Peyer's patch (tissue), 4 donors: ENCODE measurements at regions not wholly inside any gene's neighbourhood (a gene's known extent, or its start where the extent isn't known, plus 50 kb on each side); places are given as distances from the start of the nearest gene placed in this dataset.

ENCODE experiments used
- DNase-seq, 3 donors: peaks; one replicate each; pipeline ENCODE4 v3.0.0-alpha.2; 2017 to 2019
- H3K27ac ChIP-seq, 4 donors: fragments of 200-600 bp; sonication (generic); one replicate each; pipeline ENCODE4 v1.5.1; 2016 to 2019
- H3K27me3 ChIP-seq, 2 donors: fragments of 200-600 bp; sonication (generic); one replicate each; pipeline ENCODE4 v1.5.1; 2019
- H3K36me3 ChIP-seq, 3 donors: fragments of 200-600 bp; sonication (generic); one replicate each; pipeline ENCODE4 v1.5.1; 2016 to 2019
- H3K4me1 ChIP-seq, 4 donors: fragments of 200-600 bp; sonication (generic); one replicate each; pipeline ENCODE4 v1.5.1; 2016 to 2019
- H3K4me3 ChIP-seq, 4 donors: fragments of 200-600 bp; sonication (generic); 1 replicate in 3 of 4; 2 replicates in 1 of 4; pipeline ENCODE4 v1.5.1; 2016 to 2019; ENCODE audit warnings: mild to moderate bottlenecking in 1 of 4
- H3K9me3 ChIP-seq, 4 donors: fragments of 200-600 bp; sonication (generic); one replicate each; pipeline ENCODE4 v1.5.1; 2016 to 2019; ENCODE audit warnings: mild to moderate bottlenecking in 1 of 4
- CTCF ChIP-seq, 6 experiments: fragments of 450-650 bp in 4 of 6; fragments of 200-600 bp in 2 of 6; sonication (generic) in 1 of 6; IDR thresholded peaks; one replicate each; pipeline ENCODE4 v1.5.1; 2017 to 2019; ENCODE audit warnings: antibody characterized with exemption in 6 of 6, mild to moderate bottlenecking in 3 of 6, moderate library complexity in 1 of 6
- POLR2A ChIP-seq, 2 donors: fragments of 450-650 bp; IDR thresholded peaks; one replicate each; pipeline ENCODE4 v1.5.1; 2017; ENCODE audit warnings: antibody characterized with exemption in 2 of 2, mild to moderate bottlenecking in 2 of 2, moderate library complexity in 2 of 2

DNA sequence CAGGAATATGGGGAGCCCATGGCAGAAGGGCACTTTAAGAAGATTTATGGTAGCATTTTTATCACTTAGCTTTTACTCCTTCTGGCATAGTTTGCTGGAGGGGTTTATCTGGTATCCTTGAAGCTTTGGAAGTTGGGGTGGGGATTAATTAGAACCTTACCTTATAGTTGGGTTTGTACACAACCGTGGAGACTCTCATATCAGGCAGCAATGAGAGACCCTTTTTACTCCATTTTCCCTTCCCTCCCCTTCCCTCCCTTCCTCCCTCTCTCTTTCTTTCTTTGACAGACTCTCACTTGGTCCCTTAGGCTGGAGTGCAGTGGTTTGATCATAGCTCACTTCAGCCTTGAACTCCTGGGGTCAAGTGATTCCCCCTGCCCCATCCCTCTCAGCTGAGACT, 465.8 kb upstream of the PODXL start:
- no peak for DNase-seq
- TF ChIP-seq CTCF (IDR thresholded peaks at IDR 0.05) (no peak), POLR2A (IDR thresholded peaks at IDR 0.05) (no peak)
- Histone ChIP-seq H3K9me3 (no peaks in the 10 kb centered on the region), H3K36me3 (no peaks in the 10 kb centered on the region), H3K27me3 (no peaks in the 10 kb centered on the region), H3K4me1 (no peaks in the 10 kb centered on the region), H3K27ac (no peak overlapping the region), H3K4me3 (no peak overlapping the region)

- Histone ChIP-seq H3K4me3 (no peak overlapping the region), H3K27me3 (no peaks in the 10 kb centered on the region), H3K36me3 (no peaks in the 10 kb centered on the region), H3K4me1 (no peaks in the 10 kb centered on the region), H3K9me3 (no peaks in the 10 kb centered on the region), H3K27ac (no peak overlapping the region)
- DNase-seq: no peak
- TF ChIP-seq POLR2A (IDR thresholded peaks at IDR 0.05) (no peak), CTCF (IDR thresholded peaks at IDR 0.05) (no peak)
Observed at GRCh38 chr7:132019703-132020102, 463.3 kb upstream of the PODXL start.

DNA sequence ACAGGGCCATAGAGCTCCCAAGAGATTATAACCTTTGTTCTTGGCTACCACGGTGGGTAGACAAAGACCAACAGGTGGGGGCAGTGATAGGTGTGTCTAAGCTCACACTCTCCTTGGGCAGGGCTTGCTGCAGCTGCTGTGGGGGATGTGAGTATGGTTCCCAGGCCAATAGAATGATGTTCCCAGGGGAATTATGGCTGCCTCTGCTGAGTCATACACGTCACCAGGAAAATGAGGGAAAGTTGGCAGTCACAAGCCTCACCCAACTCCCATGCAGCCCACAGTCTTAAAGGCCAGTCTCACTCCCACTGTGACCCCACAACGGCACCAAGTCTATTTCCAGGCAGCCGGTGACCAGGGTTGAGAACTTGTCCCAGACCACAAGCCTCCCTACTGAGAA, 453.4 kb upstream of the PODXL start:
- H3K4me1 ChIP-seq: no peaks in the 10 kb centered on the region
- H3K36me3 ChIP-seq: no peaks in the 10 kb centered on the region
- no peaks in the 10 kb centered on the region for H3K9me3 ChIP-seq
- no peak for DNase-seq
- TF ChIP-seq CTCF (IDR thresholded peaks at IDR 0.05) (no peak), POLR2A (IDR thresholded peaks at IDR 0.05) (no peak)
- H3K27ac ChIP-seq: no peak overlapping the region
- H3K4me3 ChIP-seq: no peak overlapping the region
- H3K27me3 ChIP-seq: no peaks in the 10 kb centered on the region

- TF ChIP-seq POLR2A (IDR thresholded peaks at IDR 0.05): no peak
- TF ChIP-seq CTCF (IDR thresholded peaks at IDR 0.05): no peak
- H3K36me3 ChIP-seq: no peaks in the 10 kb centered on the region
- H3K4me3 ChIP-seq: no peak overlapping the region
- H3K27me3 ChIP-seq: no peaks in the 10 kb centered on the region
- no peak overlapping the region for H3K27ac ChIP-seq
- no peaks in the 10 kb centered on the region for H3K9me3 ChIP-seq
- no peak for DNase-seq
- H3K4me1 ChIP-seq: no peaks in the 10 kb centered on the region
Observed at GRCh38 chr7:132004529-132004928, 448.1 kb upstream of the PODXL start.

DNA sequence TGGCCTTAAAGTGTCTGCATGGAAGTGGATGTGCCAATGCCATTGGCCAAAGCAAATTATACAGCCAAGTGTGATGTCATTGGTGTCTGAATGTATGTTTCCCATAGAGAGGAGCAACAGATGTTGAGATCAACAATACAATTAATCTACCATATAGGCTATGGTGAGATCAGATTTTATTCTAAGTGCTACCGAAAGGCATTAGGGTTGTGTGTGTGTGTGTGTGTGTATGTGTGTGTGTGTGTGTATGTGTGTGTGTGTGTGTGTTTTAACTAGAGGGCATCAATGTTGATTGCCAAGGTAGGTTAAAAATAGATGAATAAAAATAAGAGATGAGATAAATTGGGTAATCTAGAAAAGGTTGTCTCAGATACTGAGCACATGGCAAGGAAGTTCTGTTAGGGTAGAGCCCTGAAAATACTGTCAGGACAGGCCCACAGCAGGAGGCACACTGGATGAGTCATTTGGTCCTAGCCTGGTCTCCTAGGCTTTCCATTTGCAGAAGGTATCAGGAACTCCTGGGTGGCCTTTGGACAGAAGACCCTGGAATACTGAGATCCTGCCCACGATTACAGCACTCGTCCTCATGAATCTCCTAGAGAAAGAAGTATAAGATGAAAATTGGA, 446.0 kb upstream of the PODXL start:
- H3K4me3 ChIP-seq: no peak overlapping the region
- DNase-seq: no peak
- H3K4me1 ChIP-seq: no peaks in the 10 kb centered on the region
- no peak overlapping the region for H3K27ac ChIP-seq
- no peaks in the 10 kb centered on the region for H3K9me3 ChIP-seq
- TF ChIP-seq CTCF (IDR thresholded peaks at IDR 0.05) (no peak), POLR2A (IDR thresholded peaks at IDR 0.05) (no peak)
- no peaks in the 10 kb centered on the region for H3K27me3 ChIP-seq
- no peaks in the 10 kb centered on the region for H3K36me3 ChIP-seq

DNA sequence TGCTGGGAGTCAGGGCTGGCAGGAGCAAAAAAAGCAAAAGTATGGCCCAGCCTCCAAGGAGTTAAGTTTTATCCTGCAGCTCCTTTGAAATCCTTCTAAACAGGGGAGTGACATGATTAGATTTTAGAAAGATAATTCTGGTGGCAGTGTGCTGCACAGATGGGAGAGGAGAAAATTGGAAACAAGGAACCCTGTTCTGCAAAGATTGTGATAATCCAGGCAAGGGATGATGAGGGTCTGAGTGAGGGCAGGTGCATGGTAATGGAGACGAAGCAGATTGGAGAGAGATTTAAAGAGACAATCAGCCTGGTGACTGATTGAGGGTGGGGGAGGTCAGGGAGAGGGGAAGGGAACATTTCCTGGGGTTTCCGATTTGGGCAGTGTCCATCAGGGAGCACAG, 444.7 kb upstream of the PODXL start:
- H3K4me3 ChIP-seq: no peak overlapping the region
- no peak overlapping the region for H3K27ac ChIP-seq
- DNase-seq: no peak
- H3K9me3 ChIP-seq: no peaks in the 10 kb centered on the region
- no peaks in the 10 kb centered on the region for H3K36me3 ChIP-seq
- no peaks in the 10 kb centered on the region for H3K4me1 ChIP-seq
- no peak for TF ChIP-seq CTCF (IDR thresholded peaks at IDR 0.05)
- no peak for TF ChIP-seq POLR2A (IDR thresholded peaks at IDR 0.05)
- H3K27me3 ChIP-seq: no peaks in the 10 kb centered on the region
